HG03175 (cell line): ENCODE measurements at regions not wholly inside any gene's neighbourhood (a gene's known extent, or its start where the extent isn't known, plus 50 kb on each side); places are given as distances from the start of the nearest gene placed in this dataset.
A peak's percentile ranks its signal among the peaks of the same experiment; 100 is the strongest.

Experiments
- ATAC-seq: cut with Tn5 transposase; IDR thresholded peaks from one replicate; pipeline ENCODE4 v1.9.1; 2021; ENCODE audit warnings: mild to moderate bottlenecking, moderate library complexity; ENCODE audit not compliant: unreplicated experiment

- ATAC-seq, result no peak
Observed at GRCh38 chrX:78496483-78496882, 162.6 kb downstream of the RTL3 start.

- ATAC-seq, result peak; percentile 61
Observed at GRCh38 chrX:78493180-78493579, 165.8 kb upstream of the CYSLTR1 start.

GRCh38 chrX:78476701-78477100 lies 149.3 kb upstream of the CYSLTR1 start:
- ATAC-seq, result no peak

GRCh38 chrX:78456909-78457308 lies 129.5 kb upstream of the CYSLTR1 start:
- no peak for ATAC-seq

GRCh38 chrX:78455901-78456300 lies 128.5 kb upstream of the CYSLTR1 start:
- ATAC-seq, result no peak

GRCh38 chrX:78452356-78452755 lies 124.9 kb upstream of the CYSLTR1 start:
- no peak for ATAC-seq

- ATAC-seq, result no peak
Observed at GRCh38 chrX:78437621-78438020, 110.2 kb upstream of the CYSLTR1 start.

GRCh38 chrX:78429172-78429571 lies 101.8 kb upstream of the CYSLTR1 start:
- no peak for ATAC-seq

- no peak for ATAC-seq
Observed at GRCh38 chrX:78388663-78389062, 61.3 kb upstream of the CYSLTR1 start.

GRCh38 chrX:78387364-78387763 lies 60.0 kb upstream of the CYSLTR1 start:
- no peak for ATAC-seq

- ATAC-seq, result no peak
Observed at GRCh38 chrX:78384486-78384885, 57.1 kb upstream of the CYSLTR1 start.

GRCh38 chrX:78383594-78383993 lies 56.2 kb upstream of the CYSLTR1 start:
- no peak for ATAC-seq

- no peak for ATAC-seq
Observed at GRCh38 chrX:78378476-78379115, 51.2 kb upstream of the CYSLTR1 start.
